ENCODE measurements at regions not wholly inside any gene's neighbourhood (a gene's known extent, or its start where the extent isn't known, plus 50 kb on each side); places are given as distances from the start of the nearest gene placed in this dataset.

DNA sequence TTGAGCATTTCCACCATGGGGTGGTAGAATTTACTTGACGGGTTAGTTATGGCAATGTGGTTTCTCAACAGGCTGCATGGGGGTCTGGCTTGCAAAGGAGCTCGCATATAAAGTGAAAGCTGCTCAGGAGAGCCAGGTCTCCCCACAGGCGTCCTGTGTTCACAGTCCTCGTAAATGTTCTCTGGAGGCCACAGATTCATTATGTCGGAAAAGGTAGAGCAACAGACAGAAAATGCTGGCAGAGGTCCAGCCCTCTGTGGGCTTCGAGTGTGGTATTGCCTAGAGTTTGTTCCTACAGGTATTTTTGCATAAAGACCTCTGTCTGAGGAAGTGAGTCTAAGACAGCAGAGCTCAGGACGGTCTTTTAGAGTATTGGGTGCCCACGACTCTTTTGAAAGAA, 96.4 kb downstream of the CDCA7 start:
- ATAC-seq = no peak
- TF ChIP-seq ZNF565 (CRISPR knock-in tag; conservative IDR thresholded peaks at IDR 0.05; ENCODE audit: low read depth) (no peak), RARB (CRISPR knock-in tag; IDR thresholded peaks at IDR 0.05) (no peak), ARNTL (CRISPR knock-in tag; IDR thresholded peaks at IDR 0.05; ENCODE audit: borderline replicate concordance, low read depth) (no peak), SNAI2 (CRISPR knock-in tag; IDR thresholded peaks at IDR 0.05) (no peak), ZFP3 (CRISPR knock-in tag; IDR thresholded peaks at IDR 0.05) (no peak), ZFP30 (CRISPR knock-in tag; IDR thresholded peaks at IDR 0.05) (no peak), ZC3H10 (CRISPR knock-in tag; IDR thresholded peaks at IDR 0.05) (no peak), OSR1 (CRISPR knock-in tag; IDR thresholded peaks at IDR 0.05) (no peak)
- TF ChIP-seq, protein P1, sequence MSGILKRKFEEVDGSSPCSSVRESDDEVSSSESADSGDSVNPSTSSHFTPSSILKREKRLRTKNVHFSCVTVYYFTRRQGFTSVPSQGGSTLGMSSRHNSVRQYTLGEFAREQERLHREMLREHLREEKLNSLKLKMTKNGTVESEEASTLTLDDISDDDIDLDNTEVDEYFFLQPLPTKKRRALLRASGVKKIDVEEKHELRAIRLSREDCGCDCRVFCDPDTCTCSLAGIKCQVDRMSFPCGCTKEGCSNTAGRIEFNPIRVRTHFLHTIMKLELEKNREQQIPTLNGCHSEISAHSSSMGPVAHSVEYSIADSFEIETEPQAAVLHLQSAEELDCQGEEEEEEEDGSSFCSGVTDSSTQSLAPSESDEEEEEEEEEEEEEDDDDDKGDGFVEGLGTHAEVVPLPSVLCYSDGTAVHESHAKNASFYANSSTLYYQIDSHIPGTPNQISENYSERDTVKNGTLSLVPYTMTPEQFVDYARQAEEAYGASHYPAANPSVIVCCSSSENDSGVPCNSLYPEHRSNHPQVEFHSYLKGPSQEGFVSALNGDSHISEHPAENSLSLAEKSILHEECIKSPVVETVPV (CRISPR knock-in tag; IDR thresholded peaks at IDR 0.05) = no peak
- TF ChIP-seq, protein P2, sequence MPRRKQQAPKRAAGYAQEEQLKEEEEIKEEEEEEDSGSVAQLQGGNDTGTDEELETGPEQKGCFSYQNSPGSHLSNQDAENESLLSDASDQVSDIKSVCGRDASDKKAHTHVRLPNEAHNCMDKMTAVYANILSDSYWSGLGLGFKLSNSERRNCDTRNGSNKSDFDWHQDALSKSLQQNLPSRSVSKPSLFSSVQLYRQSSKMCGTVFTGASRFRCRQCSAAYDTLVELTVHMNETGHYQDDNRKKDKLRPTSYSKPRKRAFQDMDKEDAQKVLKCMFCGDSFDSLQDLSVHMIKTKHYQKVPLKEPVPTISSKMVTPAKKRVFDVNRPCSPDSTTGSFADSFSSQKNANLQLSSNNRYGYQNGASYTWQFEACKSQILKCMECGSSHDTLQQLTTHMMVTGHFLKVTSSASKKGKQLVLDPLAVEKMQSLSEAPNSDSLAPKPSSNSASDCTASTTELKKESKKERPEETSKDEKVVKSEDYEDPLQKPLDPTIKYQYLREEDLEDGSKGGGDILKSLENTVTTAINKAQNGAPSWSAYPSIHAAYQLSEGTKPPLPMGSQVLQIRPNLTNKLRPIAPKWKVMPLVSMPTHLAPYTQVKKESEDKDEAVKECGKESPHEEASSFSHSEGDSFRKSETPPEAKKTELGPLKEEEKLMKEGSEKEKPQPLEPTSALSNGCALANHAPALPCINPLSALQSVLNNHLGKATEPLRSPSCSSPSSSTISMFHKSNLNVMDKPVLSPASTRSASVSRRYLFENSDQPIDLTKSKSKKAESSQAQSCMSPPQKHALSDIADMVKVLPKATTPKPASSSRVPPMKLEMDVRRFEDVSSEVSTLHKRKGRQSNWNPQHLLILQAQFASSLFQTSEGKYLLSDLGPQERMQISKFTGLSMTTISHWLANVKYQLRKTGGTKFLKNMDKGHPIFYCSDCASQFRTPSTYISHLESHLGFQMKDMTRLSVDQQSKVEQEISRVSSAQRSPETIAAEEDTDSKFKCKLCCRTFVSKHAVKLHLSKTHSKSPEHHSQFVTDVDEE (CRISPR knock-in tag; IDR thresholded peaks at IDR 0.05) = no peak
- TF ChIP-seq, protein P3, sequence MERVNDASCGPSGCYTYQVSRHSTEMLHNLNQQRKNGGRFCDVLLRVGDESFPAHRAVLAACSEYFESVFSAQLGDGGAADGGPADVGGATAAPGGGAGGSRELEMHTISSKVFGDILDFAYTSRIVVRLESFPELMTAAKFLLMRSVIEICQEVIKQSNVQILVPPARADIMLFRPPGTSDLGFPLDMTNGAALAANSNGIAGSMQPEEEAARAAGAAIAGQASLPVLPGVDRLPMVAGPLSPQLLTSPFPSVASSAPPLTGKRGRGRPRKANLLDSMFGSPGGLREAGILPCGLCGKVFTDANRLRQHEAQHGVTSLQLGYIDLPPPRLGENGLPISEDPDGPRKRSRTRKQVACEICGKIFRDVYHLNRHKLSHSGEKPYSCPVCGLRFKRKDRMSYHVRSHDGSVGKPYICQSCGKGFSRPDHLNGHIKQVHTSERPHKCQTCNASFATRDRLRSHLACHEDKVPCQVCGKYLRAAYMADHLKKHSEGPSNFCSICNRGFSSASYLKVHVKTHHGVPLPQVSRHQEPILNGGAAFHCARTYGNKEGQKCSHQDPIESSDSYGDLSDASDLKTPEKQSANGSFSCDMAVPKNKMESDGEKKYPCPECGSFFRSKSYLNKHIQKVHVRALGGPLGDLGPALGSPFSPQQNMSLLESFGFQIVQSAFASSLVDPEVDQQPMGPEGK (CRISPR knock-in tag; IDR thresholded peaks at IDR 0.05; ENCODE audit: borderline replicate concordance) = no peak

DNA sequence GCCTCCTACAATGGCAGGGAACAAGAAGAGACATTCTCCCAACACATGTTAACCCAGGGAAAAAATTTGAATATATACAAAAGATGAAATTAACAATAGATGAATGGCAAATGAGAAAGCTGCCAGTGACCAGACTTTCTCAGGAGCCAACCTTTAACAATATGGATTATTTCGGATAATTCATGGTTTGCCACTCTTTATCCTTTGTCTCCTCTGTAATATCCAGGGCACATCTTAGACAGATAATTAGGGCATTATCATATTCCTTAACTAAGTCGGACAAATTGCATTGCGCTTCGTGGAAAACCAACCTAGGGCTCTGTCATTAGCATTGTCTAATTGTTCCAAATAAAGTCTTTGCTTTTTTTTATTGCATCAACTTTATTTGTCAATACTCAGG, 97.3 kb downstream of the CDCA7 start:
- TF ChIP-seq, protein P2 (CRISPR knock-in tag; IDR thresholded peaks at IDR 0.05) = no peak
- TF ChIP-seq SNAI2 (CRISPR knock-in tag; IDR thresholded peaks at IDR 0.05) = no peak
- no peak for TF ChIP-seq ZNF8 (CRISPR knock-in tag; IDR thresholded peaks at IDR 0.05)
- TF ChIP-seq PPARA (CRISPR knock-in tag; IDR thresholded peaks at IDR 0.05; ENCODE audit: borderline replicate concordance) = no peak
- no peak for TF ChIP-seq ISL1 (CRISPR knock-in tag; IDR thresholded peaks at IDR 0.05)
- no peak for TF ChIP-seq ESRRG (CRISPR knock-in tag; IDR thresholded peaks at IDR 0.05)
- TF ChIP-seq, protein P1 (CRISPR knock-in tag; IDR thresholded peaks at IDR 0.05) = no peak
- TF ChIP-seq, protein P3 (CRISPR knock-in tag; IDR thresholded peaks at IDR 0.05; ENCODE audit: borderline replicate concordance) = no peak
- TF ChIP-seq, protein P4, sequence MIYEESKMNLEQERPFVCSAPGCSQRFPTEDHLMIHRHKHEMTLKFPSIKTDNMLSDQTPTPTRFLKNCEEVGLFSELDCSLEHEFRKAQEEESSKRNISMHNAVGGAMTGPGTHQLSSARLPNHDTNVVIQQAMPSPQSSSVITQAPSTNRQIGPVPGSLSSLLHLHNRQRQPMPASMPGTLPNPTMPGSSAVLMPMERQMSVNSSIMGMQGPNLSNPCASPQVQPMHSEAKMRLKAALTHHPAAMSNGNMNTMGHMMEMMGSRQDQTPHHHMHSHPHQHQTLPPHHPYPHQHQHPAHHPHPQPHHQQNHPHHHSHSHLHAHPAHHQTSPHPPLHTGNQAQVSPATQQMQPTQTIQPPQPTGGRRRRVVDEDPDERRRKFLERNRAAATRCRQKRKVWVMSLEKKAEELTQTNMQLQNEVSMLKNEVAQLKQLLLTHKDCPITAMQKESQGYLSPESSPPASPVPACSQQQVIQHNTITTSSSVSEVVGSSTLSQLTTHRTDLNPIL (CRISPR knock-in tag; IDR thresholded peaks at IDR 0.05; ENCODE audit: low read depth) = no peak
- TF ChIP-seq ZNF565 (CRISPR knock-in tag; conservative IDR thresholded peaks at IDR 0.05; ENCODE audit: low read depth) = no peak
- TF ChIP-seq TOX (CRISPR knock-in tag; IDR thresholded peaks at IDR 0.05; ENCODE audit: borderline replicate concordance) = no peak
- TF ChIP-seq CSDC2 (CRISPR knock-in tag; IDR thresholded peaks at IDR 0.05) = no peak
- TF ChIP-seq, protein P5, sequence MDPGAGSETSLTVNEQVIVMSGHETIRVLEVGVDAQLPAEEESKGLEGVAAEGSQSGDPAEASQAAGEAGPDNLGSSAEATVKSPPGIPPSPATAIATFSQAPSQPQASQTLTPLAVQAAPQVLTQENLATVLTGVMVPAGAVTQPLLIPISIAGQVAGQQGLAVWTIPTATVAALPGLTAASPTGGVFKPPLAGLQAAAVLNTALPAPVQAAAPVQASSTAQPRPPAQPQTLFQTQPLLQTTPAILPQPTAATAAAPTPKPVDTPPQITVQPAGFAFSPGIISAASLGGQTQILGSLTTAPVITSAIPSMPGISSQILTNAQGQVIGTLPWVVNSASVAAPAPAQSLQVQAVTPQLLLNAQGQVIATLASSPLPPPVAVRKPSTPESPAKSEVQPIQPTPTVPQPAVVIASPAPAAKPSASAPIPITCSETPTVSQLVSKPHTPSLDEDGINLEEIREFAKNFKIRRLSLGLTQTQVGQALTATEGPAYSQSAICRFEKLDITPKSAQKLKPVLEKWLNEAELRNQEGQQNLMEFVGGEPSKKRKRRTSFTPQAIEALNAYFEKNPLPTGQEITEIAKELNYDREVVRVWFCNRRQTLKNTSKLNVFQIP (CRISPR knock-in tag; IDR thresholded peaks at IDR 0.05; ENCODE audit: borderline replicate concordance, low read depth) = no peak
- TF ChIP-seq ARNTL (CRISPR knock-in tag; IDR thresholded peaks at IDR 0.05; ENCODE audit: borderline replicate concordance, low read depth) = no peak
- no peak for TF ChIP-seq ZNF70 (CRISPR knock-in tag; IDR thresholded peaks at IDR 0.05)
- no peak for TF ChIP-seq RARB (CRISPR knock-in tag; IDR thresholded peaks at IDR 0.05)
- no peak for TF ChIP-seq TCF4 (CRISPR knock-in tag; IDR thresholded peaks at IDR 0.05; ENCODE audit: borderline replicate concordance)
- no peak for TF ChIP-seq GLIS3 (CRISPR knock-in tag; IDR thresholded peaks at IDR 0.05)
- TF ChIP-seq OSR1 (CRISPR knock-in tag; IDR thresholded peaks at IDR 0.05) = no peak
- no peak for TF ChIP-seq ZFP30 (CRISPR knock-in tag; IDR thresholded peaks at IDR 0.05)
- no peak for ATAC-seq

All from SK-N-SH treated with all-trans-retinoic acid at 6 μM for 48 hours (cell line).